ENCODE measurements at regions not wholly inside any gene's neighbourhood (a gene's known extent, or its start where the extent isn't known, plus 50 kb on each side); places are given as distances from the start of the nearest gene placed in this dataset.
"Not testable (repeated sequence)": the region's sequence is repeated elsewhere in the genome, so short reads cannot be mapped to it uniquely, and the experiment has no call there.

DNA sequence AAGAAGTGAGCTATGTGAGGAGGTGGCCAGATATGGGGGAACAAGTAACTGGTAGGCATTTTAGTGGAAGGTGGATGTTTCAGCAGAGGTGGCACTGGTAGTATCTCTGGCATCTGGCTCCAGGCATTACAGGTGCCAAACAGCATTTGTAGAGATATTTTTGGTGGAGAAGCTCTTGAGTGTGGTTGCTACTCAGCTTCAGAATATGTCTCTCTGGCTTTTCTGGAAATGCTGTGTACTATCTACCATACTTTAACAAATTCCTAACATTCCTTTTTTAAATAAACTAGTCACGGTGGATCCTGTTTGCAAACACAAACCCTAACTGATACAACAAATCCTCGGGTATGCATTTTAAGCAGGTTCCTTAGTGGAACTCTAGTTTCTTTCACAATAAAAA, 128.0 kb downstream of the BARX2 start:
- no peak for DNase-seq (ENCODE audit: low read depth)

- no peak for DNase-seq (ENCODE audit: low read depth)
Measured at GRCh38 chr11:129505266-129505665, 129.6 kb downstream of the BARX2 start.

- DNase-seq (ENCODE audit: low read depth): no peak
Measured at GRCh38 chr11:129508163-129508562, 132.5 kb downstream of the BARX2 start.

DNA sequence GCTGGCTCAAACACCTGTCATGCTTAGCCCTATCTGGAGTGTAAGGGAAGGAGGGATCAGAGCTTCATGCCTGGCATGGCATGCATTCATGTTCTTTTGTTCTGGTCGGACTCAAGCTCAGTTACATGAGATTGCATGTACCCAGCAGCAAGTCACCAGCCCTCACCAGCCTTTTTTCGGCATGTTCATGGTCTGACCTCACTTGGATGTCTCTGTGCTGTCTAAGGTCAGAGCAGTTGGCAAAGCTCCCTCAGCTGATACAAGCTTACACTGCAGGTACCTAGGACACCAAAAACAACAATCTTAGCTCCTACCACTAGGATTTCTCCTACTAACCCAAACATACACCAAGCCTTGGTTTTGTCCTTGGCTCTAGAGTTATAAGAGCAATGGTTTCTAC, 152.6 kb downstream of the BARX2 start:
- no peak for DNase-seq (ENCODE audit: low read depth)

GRCh38 chr11:129530154-129530895, 154.7 kb downstream of the BARX2 start:
- DNase-seq (ENCODE audit: low read depth): no peak

GRCh38 chr11:129533395-129533794, 157.7 kb downstream of the BARX2 start:
- no peak for DNase-seq (ENCODE audit: low read depth)

DNA sequence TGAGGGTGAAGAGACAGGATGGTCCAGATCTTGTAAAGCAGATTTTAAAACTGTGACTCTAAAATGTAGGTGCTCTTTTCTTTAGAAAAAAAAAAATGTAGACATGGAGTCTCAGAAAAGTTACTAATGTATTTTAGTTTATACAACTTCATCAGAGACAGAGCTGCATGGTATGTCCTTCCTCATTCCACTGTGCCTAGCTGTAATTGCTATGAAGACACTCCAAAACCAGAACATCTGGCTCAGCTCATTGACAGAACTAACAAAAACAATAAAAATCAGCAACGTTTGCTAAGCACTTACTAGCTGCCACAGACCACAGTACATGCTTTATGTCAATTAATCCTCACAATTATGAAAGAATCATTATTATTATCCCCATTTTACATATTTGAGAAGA, 160.7 kb downstream of the BARX2 start:
- DNase-seq (ENCODE audit: low read depth): no peak

DNA sequence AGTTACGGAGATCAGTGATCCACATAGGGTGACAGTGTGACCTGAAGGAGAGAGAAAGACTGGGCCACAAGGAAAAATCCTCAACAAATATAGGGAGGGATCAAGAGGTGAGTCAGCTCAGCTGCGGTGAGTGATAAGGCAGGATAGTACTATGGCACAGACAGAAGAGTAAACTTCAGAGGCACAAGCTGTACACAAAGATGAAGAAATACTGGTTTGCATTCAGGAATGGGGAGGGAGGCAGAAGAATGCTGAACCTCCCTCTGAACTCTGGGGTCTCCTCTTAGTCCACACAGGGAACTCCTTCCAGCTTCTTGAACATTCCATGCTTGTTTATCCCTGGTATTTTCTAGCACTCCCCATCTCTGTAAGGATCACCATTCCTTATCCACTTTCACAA, 162.7 kb downstream of the BARX2 start:
- DNase-seq (ENCODE audit: low read depth): no peak

GRCh38 chr11:129543515-129544290, 168.1 kb downstream of the BARX2 start:
- no peak for DNase-seq (ENCODE audit: low read depth)

DNA sequence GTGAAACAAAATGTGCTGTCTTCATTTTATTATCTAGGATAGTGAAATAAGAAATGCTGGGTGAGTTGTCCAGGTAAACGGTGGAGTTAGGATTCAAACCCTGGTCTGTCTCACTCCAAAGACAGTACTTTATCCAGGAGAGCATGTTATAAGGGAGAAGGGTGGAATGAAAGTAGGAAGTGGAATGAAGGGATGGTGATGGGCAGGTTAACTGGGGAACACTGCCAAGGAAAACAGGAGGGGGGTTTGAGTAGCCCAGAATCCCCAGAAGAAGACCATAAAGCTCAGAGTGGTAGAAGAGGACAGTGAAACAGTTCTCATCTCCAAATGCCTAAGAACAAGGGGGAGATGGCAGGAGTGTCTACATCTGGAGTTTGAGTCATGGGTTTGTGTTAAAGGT, 169.0 kb downstream of the BARX2 start:
- no peak for DNase-seq (ENCODE audit: low read depth)

DNA sequence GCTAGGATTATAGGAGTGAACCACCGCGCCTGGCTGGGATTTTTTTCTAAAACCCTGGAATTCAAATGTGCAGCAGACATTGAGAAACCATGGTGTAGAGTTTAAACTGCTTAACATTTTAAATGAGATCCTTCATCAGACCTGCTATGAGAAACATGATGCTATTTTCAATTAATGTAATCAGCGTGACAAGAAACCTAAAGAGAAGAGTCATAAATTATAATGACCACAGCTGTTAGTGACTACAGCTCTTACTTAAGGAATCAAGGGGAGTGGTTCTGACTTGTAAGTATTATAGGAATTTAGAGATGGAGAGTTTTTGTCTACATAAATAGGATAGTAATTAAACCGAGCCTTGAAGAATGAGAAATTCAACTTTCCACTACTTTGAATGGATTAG, 170.6 kb downstream of the BARX2 start:
- no peak for DNase-seq (ENCODE audit: low read depth)

- no peak for DNase-seq (ENCODE audit: low read depth)
Measured at GRCh38 chr11:129557421-129557820, 181.8 kb downstream of the BARX2 start.

- no peak for DNase-seq (ENCODE audit: low read depth)
Measured at GRCh38 chr11:129569007-129569406, 193.4 kb downstream of the BARX2 start.

- not testable (repeated sequence) for DNase-seq (ENCODE audit: low read depth)
Measured at GRCh38 chr11:129572667-129573066, 197.0 kb downstream of the BARX2 start.

GRCh38 chr11:129573161-129573560, 197.5 kb downstream of the BARX2 start:
- no peak for DNase-seq (ENCODE audit: low read depth)

GRCh38 chr11:129574431-129574830, 198.8 kb downstream of the BARX2 start:
- no peak for DNase-seq (ENCODE audit: low read depth)

- no peak for DNase-seq (ENCODE audit: low read depth)
Measured at GRCh38 chr11:129576652-129577051, 201.0 kb downstream of the BARX2 start.

DNA sequence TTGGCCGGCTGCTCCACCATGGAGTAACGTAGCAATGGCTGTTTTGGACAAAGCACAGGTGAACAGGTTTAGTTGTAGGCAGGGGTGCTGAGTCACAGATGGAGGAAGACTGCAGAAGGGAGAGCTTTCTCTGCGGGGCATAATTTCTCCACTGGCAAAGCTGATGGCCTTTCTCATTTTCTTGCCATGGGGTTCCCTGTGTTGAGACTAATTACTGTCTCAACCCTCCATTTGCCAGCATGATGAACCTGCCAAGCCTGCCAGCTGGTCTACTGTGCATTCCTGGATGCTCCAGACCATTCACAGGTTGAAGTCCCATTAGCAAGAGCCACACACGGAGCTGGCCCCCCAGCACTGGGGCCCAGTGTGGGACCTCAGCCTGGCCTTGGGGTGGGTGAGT, 202.4 kb downstream of the BARX2 start:
- DNase-seq (ENCODE audit: low read depth): no peak

- DNase-seq (ENCODE audit: low read depth): no peak
Measured at GRCh38 chr11:129580278-129580677, 204.6 kb downstream of the BARX2 start.

DNA sequence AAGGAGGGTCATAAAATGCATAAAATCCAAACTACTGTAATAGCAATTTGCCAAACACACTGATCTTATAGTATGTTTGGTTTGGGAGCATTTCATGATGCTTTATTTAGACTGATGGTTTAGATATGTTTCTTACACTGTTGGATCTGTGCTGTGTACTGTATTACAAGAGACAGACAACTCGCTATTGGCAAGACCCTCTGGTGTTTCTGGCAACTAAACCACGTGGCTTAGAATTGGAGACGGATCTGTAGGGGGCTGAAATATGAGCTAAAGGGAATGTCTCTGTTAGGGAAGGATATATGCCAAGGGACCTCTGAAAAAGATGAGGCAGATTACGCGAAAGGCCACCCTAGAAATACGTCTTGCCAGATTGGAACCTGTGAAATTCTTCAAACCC, 208.7 kb downstream of the BARX2 start:
- DNase-seq (ENCODE audit: low read depth): no peak

DNA sequence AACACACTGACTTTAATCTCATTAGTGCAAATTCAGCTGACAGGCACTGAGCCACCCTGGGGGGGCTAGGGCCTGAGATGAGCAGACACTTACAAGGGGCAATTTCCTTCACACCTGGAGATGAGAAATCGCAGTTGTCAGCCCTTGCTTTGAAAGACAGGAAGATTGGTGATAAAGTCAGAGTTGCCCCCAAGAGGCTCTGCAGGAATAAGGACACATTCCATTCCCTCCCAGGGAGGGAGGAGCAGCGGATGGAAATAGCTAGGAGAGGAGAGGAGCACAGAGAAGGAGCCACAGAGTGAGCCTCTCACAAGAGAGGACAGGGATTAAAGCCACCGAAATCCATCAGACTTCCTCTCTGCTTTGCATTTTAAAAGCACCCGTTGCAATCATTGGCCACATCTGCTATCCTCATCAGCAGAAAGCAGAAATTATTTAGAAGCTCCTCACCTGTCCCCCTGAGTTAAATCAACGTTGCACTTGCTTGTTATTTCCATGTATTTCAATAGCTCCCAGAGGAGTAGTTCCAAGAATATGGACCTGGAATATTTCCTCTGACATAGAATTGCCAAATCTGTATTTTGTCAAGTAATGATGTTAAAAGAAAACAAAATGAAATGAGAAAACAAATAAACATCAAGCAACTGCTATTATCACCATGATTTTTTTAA, 213.7 kb downstream of the BARX2 start:
- DNase-seq (ENCODE audit: low read depth): no peak

GRCh38 chr11:129590030-129590752, 214.5 kb downstream of the BARX2 start:
- DNase-seq (ENCODE audit: low read depth): no peak

Measured in CMK (cell line).